DMS 273 treated with DMSO at 0.1 percent for 48 hours (cell line): ENCODE measurements at regions not wholly inside any gene's neighbourhood (a gene's known extent, or its start where the extent isn't known, plus 50 kb on each side); places are given as distances from the start of the nearest gene placed in this dataset.

Experiments
- DNase-seq: peaks from one replicate; lab custom pipeline; 2025; lab: John Stamatoyannopoulos, UW

DNA sequence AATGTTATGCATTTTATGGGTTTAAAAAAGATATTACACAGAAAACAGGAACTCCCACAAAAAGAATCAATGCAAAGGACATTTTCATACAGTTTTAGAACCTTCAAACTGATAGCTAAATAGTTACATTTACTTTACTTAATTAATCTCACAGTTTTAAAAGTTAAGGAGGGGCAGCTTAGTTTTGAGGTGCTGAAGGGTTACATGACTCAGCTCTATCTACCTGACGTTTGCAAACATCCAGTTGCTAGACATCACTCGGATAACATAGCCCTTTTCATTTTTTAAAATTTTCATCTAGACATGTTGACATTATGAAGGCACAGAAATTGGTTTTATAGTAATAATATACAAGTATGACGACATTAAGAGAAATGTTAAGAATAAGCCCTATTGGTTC, 53.7 kb upstream of the HSD17B12 start:
- DNase-seq, result no peak
